ENCODE measurements at regions not wholly inside any gene's neighbourhood (a gene's known extent, or its start where the extent isn't known, plus 50 kb on each side); places are given as distances from the start of the nearest gene placed in this dataset.

DNA sequence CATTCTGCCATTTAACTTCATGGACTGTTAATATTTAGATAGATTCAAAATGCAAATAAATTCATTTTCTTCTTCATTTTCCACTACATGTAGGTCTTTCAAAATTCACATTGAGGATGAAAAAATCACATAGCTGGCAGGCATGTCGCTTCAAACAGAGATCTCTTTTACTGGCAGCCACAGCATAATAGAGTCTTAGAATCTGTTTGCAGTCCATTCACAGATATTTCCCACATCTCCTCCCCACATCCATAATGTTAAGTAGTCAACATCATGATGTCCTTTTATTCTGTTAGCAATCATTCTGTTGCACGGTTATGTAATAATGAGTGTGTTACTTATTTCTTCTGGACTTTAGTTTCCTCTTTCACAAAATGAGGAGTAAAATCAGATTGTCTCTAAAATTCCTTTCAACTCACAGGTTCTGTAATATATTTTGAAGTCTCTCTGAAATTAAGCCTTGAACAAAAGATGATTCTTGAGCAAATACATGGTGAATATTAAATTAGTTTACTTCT lies 257.5 kb upstream of the SNX7 start:
- Histone ChIP-seq H3K4me3 (ENCODE audit: low read depth, low read length) (no peak overlapping the region), H3K9me3 (ENCODE audit: control insufficient read depth, insufficient read depth, low read depth, low read length) (no peaks in the 10 kb centered on the region), H3K4me1 (ENCODE audit: control insufficient read depth, insufficient read depth, low read length) (peaks cover 16% of the 10 kb centered on the region), H3K27ac (ENCODE audit: extremely low read depth, low read depth, low read length) (no peak overlapping the region), H3K36me3 (ENCODE audit: control insufficient read depth in 2 of 2, insufficient read depth in 1 of 2, low read length in 2 of 2) (no peaks in the 10 kb centered on the region)
- CTCF ChIA-PET = interaction anchor here (0.7 kb wide), 1 partner anchor 18 kb away, joined by 4 read pairs; no protein-coding TSS in a partner anchor
- POLR2A ChIA-PET = no interaction called here
- TF ChIP-seq, protein P1, sequence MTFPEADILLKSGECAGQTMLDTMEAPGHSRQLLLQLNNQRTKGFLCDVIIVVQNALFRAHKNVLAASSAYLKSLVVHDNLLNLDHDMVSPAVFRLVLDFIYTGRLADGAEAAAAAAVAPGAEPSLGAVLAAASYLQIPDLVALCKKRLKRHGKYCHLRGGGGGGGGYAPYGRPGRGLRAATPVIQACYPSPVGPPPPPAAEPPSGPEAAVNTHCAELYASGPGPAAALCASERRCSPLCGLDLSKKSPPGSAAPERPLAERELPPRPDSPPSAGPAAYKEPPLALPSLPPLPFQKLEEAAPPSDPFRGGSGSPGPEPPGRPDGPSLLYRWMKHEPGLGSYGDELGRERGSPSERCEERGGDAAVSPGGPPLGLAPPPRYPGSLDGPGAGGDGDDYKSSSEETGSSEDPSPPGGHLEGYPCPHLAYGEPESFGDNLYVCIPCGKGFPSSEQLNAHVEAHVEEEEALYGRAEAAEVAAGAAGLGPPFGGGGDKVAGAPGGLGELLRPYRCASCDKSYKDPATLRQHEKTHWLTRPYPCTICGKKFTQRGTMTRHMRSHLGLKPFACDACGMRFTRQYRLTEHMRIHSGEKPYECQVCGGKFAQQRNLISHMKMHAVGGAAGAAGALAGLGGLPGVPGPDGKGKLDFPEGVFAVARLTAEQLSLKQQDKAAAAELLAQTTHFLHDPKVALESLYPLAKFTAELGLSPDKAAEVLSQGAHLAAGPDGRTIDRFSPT (tag by site-specific recombination; IDR thresholded peaks at IDR 0.05) = no peak
- TF ChIP-seq ZFP3 (tag by site-specific recombination; IDR thresholded peaks at IDR 0.05; ENCODE audit: low read depth) = no peak
- no peak for TF ChIP-seq ZNF514 (tag by site-specific recombination; IDR thresholded peaks at IDR 0.05)
- TF ChIP-seq ZNF677 (tag by site-specific recombination; IDR thresholded peaks at IDR 0.05) = no peak
- no peak for TF ChIP-seq TRIM28 (IDR thresholded peaks at IDR 0.05; ENCODE audit: borderline replicate concordance, low read length)
- TF ChIP-seq RBAK (tag by site-specific recombination; IDR thresholded peaks at IDR 0.05) = no peak
- no peak for TF ChIP-seq ZNF555 (tag by site-specific recombination; conservative IDR thresholded peaks at IDR 0.05)
- TF ChIP-seq, protein P2, sequence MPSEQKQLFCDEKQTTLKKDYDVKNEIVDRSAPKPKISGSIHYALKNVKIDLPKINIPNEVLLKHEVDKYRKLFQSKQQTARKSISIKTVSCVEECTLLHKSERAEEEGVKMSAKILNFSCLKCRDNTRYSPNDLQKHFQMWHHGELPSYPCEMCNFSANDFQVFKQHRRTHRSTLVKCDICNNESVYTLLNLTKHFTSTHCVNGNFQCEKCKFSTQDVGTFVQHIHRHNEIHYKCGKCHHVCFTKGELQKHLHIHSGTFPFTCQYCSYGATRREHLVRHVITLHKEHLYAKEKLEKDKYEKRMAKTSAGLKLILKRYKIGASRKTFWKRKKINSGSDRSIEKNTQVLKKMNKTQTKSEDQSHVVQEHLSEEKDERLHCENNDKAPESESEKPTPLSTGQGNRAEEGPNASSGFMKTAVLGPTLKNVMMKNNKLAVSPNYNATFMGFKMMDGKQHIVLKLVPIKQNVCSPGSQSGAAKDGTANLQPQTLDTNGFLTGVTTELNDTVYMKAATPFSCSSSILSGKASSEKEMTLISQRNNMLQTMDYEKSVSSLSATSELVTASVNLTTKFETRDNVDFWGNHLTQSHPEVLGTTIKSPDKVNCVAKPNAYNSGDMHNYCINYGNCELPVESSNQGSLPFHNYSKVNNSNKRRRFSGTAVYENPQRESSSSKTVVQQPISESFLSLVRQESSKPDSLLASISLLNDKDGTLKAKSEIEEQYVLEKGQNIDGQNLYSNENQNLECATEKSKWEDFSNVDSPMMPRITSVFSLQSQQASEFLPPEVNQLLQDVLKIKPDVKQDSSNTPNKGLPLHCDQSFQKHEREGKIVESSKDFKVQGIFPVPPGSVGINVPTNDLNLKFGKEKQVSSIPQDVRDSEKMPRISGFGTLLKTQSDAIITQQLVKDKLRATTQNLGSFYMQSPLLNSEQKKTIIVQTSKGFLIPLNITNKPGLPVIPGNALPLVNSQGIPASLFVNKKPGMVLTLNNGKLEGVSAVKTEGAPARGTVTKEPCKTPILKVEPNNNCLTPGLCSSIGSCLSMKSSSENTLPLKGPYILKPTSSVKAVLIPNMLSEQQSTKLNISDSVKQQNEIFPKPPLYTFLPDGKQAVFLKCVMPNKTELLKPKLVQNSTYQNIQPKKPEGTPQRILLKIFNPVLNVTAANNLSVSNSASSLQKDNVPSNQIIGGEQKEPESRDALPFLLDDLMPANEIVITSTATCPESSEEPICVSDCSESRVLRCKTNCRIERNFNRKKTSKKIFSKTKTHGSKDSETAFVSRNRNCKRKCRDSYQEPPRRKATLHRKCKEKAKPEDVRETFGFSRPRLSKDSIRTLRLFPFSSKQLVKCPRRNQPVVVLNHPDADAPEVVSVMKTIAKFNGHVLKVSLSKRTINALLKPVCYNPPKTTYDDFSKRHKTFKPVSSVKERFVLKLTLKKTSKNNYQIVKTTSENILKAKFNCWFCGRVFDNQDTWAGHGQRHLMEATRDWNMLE (tag by site-specific recombination; conservative IDR thresholded peaks at IDR 0.05; ENCODE audit: low read depth) = no peak

GRCh38 chr1:98402860-98403259 lies 258.7 kb upstream of the SNX7 start:
- Histone ChIP-seq H3K4me1 (ENCODE audit: control insufficient read depth, insufficient read depth, low read length) (peaks cover 16% of the 10 kb centered on the region), H3K4me3 (ENCODE audit: low read depth, low read length) (no peak overlapping the region), H3K36me3 (ENCODE audit: control insufficient read depth in 2 of 2, insufficient read depth in 1 of 2, low read length in 2 of 2) (no peaks in the 10 kb centered on the region), H3K9me3 (ENCODE audit: control insufficient read depth, insufficient read depth, low read depth, low read length) (no peaks in the 10 kb centered on the region), H3K27ac (ENCODE audit: extremely low read depth, low read depth, low read length) (no peak overlapping the region)
- CTCF ChIA-PET = no interaction called here
- TF ChIP-seq ZNF558 (tag by site-specific recombination; IDR thresholded peaks at IDR 0.05) (no peak), ZNF704 (tag by site-specific recombination; IDR thresholded peaks at IDR 0.05) (no peak), ZNF544 (tag by site-specific recombination; IDR thresholded peaks at IDR 0.05) (no peak), ZNF658 (tag by site-specific recombination; IDR thresholded peaks at IDR 0.05) (no peak), ZFP41 (tag by site-specific recombination; IDR thresholded peaks at IDR 0.05; ENCODE audit: borderline replicate concordance) (no peak)
- POLR2A ChIA-PET = no interaction called here

DNA sequence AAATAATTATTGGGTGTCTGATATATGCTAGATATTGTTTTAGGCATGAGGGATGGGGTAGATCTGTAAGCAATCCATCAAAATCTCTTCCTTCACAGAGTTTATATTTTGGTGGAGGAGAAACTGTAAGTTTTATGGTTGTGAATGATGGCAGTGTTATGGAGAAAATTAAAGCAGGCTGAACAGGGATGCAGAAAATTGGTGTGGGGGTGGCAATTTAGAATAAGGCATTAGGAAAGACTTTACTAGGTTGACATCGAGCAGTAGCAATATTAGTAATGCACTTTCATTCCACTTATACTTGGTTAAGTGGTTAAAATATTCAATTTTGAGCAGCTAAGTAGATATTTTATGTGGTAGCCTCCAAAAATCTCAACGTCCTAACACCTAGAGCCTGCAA lies 261.1 kb upstream of the SNX7 start:
- ChIA-PET POLR2A (no interaction called here), CTCF (no interaction called here)

More for the DNA sequence above, 261.1 kb upstream of the SNX7 start:
- TF ChIP-seq, protein P3, sequence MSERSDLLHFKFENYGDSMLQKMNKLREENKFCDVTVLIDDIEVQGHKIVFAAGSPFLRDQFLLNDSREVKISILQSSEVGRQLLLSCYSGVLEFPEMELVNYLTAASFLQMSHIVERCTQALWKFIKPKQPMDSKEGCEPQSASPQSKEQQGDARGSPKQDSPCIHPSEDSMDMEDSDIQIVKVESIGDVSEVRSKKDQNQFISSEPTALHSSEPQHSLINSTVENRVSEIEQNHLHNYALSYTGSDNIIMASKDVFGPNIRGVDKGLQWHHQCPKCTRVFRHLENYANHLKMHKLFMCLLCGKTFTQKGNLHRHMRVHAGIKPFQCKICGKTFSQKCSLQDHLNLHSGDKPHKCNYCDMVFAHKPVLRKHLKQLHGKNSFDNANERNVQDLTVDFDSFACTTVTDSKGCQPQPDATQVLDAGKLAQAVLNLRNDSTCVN (tag by site-specific recombination; optimal IDR thresholded peaks at IDR 0.05) = no peak
- TF ChIP-seq REPIN1 (tag by site-specific recombination; IDR thresholded peaks at IDR 0.05; ENCODE audit: low read depth) (no peak), HOXA7 (CRISPR knock-in tag; IDR thresholded peaks at IDR 0.05; ENCODE audit: borderline replicate concordance) (no peak)
- Histone ChIP-seq H3K36me3 (ENCODE audit: control insufficient read depth in 2 of 2, insufficient read depth in 1 of 2, low read length in 2 of 2) (no peaks in the 10 kb centered on the region), H3K9me3 (ENCODE audit: control insufficient read depth, insufficient read depth, low read depth, low read length) (no peaks in the 10 kb centered on the region), H3K4me1 (ENCODE audit: control insufficient read depth, insufficient read depth, low read length) (peaks cover 9% of the 10 kb centered on the region), H3K27ac (ENCODE audit: extremely low read depth, low read depth, low read length) (no peak overlapping the region), H3K4me3 (ENCODE audit: low read depth, low read length) (no peak overlapping the region)
